Stomach (tissue), 8 donors: ENCODE measurements at regions not wholly inside any gene's neighbourhood (a gene's known extent, or its start where the extent isn't known, plus 50 kb on each side); places are given as distances from the start of the nearest gene placed in this dataset.

Experiments used
- DNase-seq, 2 donors: peaks; one replicate each; pipeline versions ENCODE4 v3.0.0 to v3.0.0-alpha.2; 2013 to 2019
- H3K27ac ChIP-seq, 5 donors: fragments of 200-600 bp in 4 of 5; sonication (generic) in 4 of 5; one replicate each; pipeline ENCODE4 v1.5.1; 2013 to 2019; ENCODE audit warnings: mild to moderate bottlenecking in 1 of 5, moderate library complexity in 1 of 5
- H3K27me3 ChIP-seq, 3 donors: fragments of 200-600 bp; sonication (generic); one replicate each; pipeline ENCODE4 v1.5.1; 2017 to 2019; ENCODE audit warnings: mixed run types in 1 of 3
- H3K36me3 ChIP-seq, 4 donors: fragments of 200-600 bp; sonication (generic); 1 replicate in 3 of 4; 2 replicates in 1 of 4; pipeline ENCODE4 v1.5.1; 2016 to 2019
- H3K4me1 ChIP-seq, 4 donors: fragments of 200-600 bp; sonication (generic); one replicate each; pipeline ENCODE4 v1.5.1; 2016 to 2019
- H3K4me3 ChIP-seq, 4 donors: fragments of 200-600 bp; sonication (generic) in 3 of 4; one replicate each; pipeline ENCODE4 v1.5.1; 2016 to 2019; ENCODE audit warnings: mild to moderate bottlenecking in 1 of 4
- H3K9me3 ChIP-seq, 4 donors: fragments of 200-600 bp; sonication (generic); one replicate each; pipeline ENCODE4 v1.5.1; 2016 to 2019
- EP300 ChIP-seq: sonication (generic); formaldehyde crosslinking; IDR thresholded peaks from one replicate; pipeline ENCODE4 v1.6.1; 2017; ENCODE audit warnings: antibody characterized with exemption
- POLR2A ChIP-seq, 4 donors: fragments of 450-650 bp; IDR thresholded peaks; one replicate each; pipeline ENCODE4 v1.6.1; 2016; ENCODE audit warnings: antibody characterized with exemption in 4 of 4, control low read depth in 2 of 4, mild to moderate bottlenecking in 1 of 4, moderate library complexity in 1 of 4
- POLR2AphosphoS5 ChIP-seq, 3 donors: sonication (generic); formaldehyde crosslinking; IDR thresholded peaks; one replicate each; pipeline ENCODE4 v1.6.1; 2016; ENCODE audit warnings: antibody characterized with exemption in 3 of 3
- WGBS, 5 donors: extraction: QIAGEN DNeasy Blood & Tissue Kit in 3 of 5; methylation state at CpG; one replicate each; pipeline versions ENCODE4 v1.1.5 to v1.1.7; 2013 to 2018; 5-methylcytosine and 5-hydroxymethylcytosine counted together
- intact Hi-C: fragments of 100-400 bp; cut with DNase I; formaldehyde crosslinking; loops from one replicate; pipeline ENCODE4 v1.15.1; 2023; ENCODE audit warnings: low total_unique reads
- TF ChIP-seq, protein P1 (sequence below), 7 experiments: fragments of 450-650 bp in 4 of 7; fragments of 200-600 bp in 3 of 7; sonication (generic) in 3 of 7; IDR thresholded peaks; one replicate each; pipeline ENCODE4 v1.5.1; 2016 to 2019; ENCODE audit warnings: antibody characterized with exemption in 7 of 7, control low read depth in 2 of 7, mild to moderate bottlenecking in 1 of 7
- donor health status: healthy with polysubstance abuse.
- donor health status: Bipolar disorder and iron deficiency.
- donor health status: healthy.

GRCh38 chr3:194993896-194994295 is 277.1 kb downstream of the XXYLT1 start:
- DNase-seq: no peak
- Histone ChIP-seq H3K27ac (no peak overlapping the region), H3K4me3 (no peak overlapping the region), H3K36me3 (no peaks in the 10 kb centered on the region), H3K9me3 (no peaks in the 10 kb centered on the region), H3K27me3 (no peaks in the 10 kb centered on the region), H3K4me1 (no peaks in the 10 kb centered on the region)
- intact Hi-C loops: no loop called here
- 83 to 96% (median 92%) methylated on average over 13 to 14 of the region's 14 CpGs for WGBS, 5 donors
- TF ChIP-seq POLR2A (IDR thresholded peaks at IDR 0.05) (no peak), EP300 (no peak), POLR2AphosphoS5 (IDR thresholded peaks at IDR 0.05) (no peak)
- TF ChIP-seq, protein P1, sequence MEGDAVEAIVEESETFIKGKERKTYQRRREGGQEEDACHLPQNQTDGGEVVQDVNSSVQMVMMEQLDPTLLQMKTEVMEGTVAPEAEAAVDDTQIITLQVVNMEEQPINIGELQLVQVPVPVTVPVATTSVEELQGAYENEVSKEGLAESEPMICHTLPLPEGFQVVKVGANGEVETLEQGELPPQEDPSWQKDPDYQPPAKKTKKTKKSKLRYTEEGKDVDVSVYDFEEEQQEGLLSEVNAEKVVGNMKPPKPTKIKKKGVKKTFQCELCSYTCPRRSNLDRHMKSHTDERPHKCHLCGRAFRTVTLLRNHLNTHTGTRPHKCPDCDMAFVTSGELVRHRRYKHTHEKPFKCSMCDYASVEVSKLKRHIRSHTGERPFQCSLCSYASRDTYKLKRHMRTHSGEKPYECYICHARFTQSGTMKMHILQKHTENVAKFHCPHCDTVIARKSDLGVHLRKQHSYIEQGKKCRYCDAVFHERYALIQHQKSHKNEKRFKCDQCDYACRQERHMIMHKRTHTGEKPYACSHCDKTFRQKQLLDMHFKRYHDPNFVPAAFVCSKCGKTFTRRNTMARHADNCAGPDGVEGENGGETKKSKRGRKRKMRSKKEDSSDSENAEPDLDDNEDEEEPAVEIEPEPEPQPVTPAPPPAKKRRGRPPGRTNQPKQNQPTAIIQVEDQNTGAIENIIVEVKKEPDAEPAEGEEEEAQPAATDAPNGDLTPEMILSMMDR (IDR thresholded peaks at IDR 0.05): no peak

DNA sequence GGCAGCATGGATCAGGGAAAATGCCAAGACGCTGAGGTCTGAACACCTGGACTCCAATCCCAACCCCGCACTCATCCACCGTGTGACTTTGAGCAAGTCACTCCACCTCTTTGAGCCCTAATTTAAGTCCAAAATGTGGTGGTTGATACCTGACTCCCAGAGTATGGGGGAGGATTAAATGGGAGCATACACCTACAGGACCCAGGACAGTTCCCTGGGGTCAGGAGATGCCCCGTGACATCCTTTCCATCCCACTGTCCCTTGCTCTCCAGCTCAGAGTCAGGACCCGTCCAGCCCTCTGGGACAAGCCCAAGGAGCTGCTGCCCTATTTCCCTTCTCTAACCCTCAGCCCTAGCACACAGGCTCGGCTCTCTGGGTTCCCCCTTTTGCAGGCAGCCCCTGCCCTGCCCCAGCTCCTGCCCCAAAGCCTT is 276.4 kb downstream of the XXYLT1 start:
- intact Hi-C loops: no loop called here
- no peak overlapping the region for H3K4me3 ChIP-seq
- no peaks in the 10 kb centered on the region for H3K27me3 ChIP-seq
- no peak for TF ChIP-seq EP300
- TF ChIP-seq, protein P1 (IDR thresholded peaks at IDR 0.05): no peak
- no peak for TF ChIP-seq POLR2AphosphoS5 (IDR thresholded peaks at IDR 0.05)
- no peak for TF ChIP-seq POLR2A (IDR thresholded peaks at IDR 0.05)
- H3K27ac ChIP-seq: no peak overlapping the region
- H3K9me3 ChIP-seq: no peaks in the 10 kb centered on the region
- 79 to 94% (median 88%) methylated on average over 6 of the region's 6 CpGs for WGBS, 5 donors
- H3K4me1 ChIP-seq: no peaks in the 10 kb centered on the region
- H3K36me3 ChIP-seq: no peaks in the 10 kb centered on the region
- no peak for DNase-seq

DNA sequence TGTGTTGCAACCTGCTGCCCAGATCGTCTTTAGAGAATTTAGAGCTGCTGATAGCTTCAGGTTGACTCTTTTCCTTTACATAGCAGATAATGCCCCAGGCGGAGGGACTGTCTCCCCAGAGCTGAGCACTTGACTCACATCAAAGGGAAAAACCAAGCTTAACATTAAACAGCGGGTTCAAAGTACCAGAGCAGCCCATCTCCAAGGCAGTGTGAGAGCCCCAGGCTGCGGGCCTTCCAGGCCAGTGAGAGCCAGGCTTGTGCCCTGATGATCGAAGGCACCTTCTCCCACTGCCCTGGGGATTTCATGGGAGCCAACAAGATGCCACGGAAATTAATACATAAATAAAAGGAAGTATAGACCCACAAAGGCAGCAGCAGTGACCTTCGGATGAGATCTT is 275.6 kb downstream of the XXYLT1 start:
- H3K27ac ChIP-seq: no peak overlapping the region
- H3K9me3 ChIP-seq: no peaks in the 10 kb centered on the region
- DNase-seq: no peak
- no peak for TF ChIP-seq EP300
- WGBS, 5 donors: 72 to 93% (median 90%) methylated on average over 7 of the region's 7 CpGs
- H3K4me1 ChIP-seq: no peaks in the 10 kb centered on the region
- H3K36me3 ChIP-seq: no peaks in the 10 kb centered on the region
- no peaks in the 10 kb centered on the region for H3K27me3 ChIP-seq
- no peak overlapping the region for H3K4me3 ChIP-seq
- intact Hi-C loops: no loop called here

GRCh38 chr3:194995922-194996321 is 275.0 kb downstream of the XXYLT1 start:
- H3K4me1 ChIP-seq: no peaks in the 10 kb centered on the region
- H3K36me3 ChIP-seq: no peaks in the 10 kb centered on the region
- H3K9me3 ChIP-seq: no peaks in the 10 kb centered on the region
- intact Hi-C loops: no loop called here
- TF ChIP-seq, protein P1 (IDR thresholded peaks at IDR 0.05): no peak
- H3K27ac ChIP-seq: no peak overlapping the region
- no peak for DNase-seq
- WGBS, 5 donors: 72 to 87% (median 85%) methylated on average over 12 of the region's 12 CpGs
- H3K4me3 ChIP-seq: no peak overlapping the region
- H3K27me3 ChIP-seq: no peaks in the 10 kb centered on the region

- no peak for DNase-seq
- Histone ChIP-seq H3K4me3 (no peak overlapping the region), H3K36me3 (no peaks in the 10 kb centered on the region), H3K4me1 (peaks cover 0 to 2% (median under 1%) of the 10 kb centered on the region in 4 donors), H3K9me3 (no peaks in the 10 kb centered on the region), H3K27ac (no peak overlapping the region), H3K27me3 (no peaks in the 10 kb centered on the region)
- 79 to 90% (median 84%) methylated on average over 9 of the region's 9 CpGs for WGBS, 5 donors
- intact Hi-C loops: no loop called here
- TF ChIP-seq POLR2AphosphoS5 (IDR thresholded peaks at IDR 0.05): no peak
- no peak for TF ChIP-seq EP300
- no peak for TF ChIP-seq POLR2A (IDR thresholded peaks at IDR 0.05)
- TF ChIP-seq, protein P1 (IDR thresholded peaks at IDR 0.05): no peak
Measured at GRCh38 chr3:194996746-194997145, 274.2 kb downstream of the XXYLT1 start.
